ENCODE measurements at regions not wholly inside any gene's neighbourhood (a gene's known extent, or its start where the extent isn't known, plus 50 kb on each side); places are given as distances from the start of the nearest gene placed in this dataset.

DNA sequence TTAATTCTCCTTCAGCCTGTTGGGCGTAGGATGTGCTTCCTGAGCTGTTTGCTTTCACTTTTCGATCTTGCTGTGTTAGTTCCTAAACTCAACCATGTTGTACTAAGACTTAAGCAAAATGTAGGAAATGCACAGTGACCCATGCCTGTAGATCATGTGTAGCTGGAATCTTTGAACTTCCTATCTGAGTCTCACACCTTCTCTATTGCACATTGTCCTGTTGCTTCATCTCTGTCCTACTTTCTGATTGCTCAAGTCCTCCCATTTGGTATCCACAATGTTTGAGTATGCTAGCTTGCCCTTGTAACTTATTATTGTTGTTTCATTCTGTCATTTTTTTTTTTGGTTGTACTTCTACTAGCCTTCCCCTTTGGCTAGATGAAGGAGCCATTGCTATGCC is 239.6 kb downstream of the PPP1R2C start:
- no peak overlapping the region for H3K4me3 ChIP-seq
- no peaks in the 10 kb centered on the region for H3K36me3 ChIP-seq (ENCODE audit: low read depth, missing control alignments)
- no peak for DNase-seq
- intact Hi-C loops (cut with DNase I; ENCODE audit: low total_unique reads) = no loop called here
- H3K27me3 ChIP-seq = no peaks in the 10 kb centered on the region
- 78 to 87% methylated on average over 2 of the region's 2 CpGs for WGBS, 2 donors
- H3K27ac ChIP-seq = no peak overlapping the region
- H3K9me3 ChIP-seq = no peaks in the 10 kb centered on the region
- H3K4me1 ChIP-seq = no peaks in the 10 kb centered on the region
- no peak for TF ChIP-seq POLR2A (IDR thresholded peaks at IDR 0.05)
- TF ChIP-seq, protein P1, sequence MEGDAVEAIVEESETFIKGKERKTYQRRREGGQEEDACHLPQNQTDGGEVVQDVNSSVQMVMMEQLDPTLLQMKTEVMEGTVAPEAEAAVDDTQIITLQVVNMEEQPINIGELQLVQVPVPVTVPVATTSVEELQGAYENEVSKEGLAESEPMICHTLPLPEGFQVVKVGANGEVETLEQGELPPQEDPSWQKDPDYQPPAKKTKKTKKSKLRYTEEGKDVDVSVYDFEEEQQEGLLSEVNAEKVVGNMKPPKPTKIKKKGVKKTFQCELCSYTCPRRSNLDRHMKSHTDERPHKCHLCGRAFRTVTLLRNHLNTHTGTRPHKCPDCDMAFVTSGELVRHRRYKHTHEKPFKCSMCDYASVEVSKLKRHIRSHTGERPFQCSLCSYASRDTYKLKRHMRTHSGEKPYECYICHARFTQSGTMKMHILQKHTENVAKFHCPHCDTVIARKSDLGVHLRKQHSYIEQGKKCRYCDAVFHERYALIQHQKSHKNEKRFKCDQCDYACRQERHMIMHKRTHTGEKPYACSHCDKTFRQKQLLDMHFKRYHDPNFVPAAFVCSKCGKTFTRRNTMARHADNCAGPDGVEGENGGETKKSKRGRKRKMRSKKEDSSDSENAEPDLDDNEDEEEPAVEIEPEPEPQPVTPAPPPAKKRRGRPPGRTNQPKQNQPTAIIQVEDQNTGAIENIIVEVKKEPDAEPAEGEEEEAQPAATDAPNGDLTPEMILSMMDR (IDR thresholded peaks at IDR 0.05) = no peak

DNA sequence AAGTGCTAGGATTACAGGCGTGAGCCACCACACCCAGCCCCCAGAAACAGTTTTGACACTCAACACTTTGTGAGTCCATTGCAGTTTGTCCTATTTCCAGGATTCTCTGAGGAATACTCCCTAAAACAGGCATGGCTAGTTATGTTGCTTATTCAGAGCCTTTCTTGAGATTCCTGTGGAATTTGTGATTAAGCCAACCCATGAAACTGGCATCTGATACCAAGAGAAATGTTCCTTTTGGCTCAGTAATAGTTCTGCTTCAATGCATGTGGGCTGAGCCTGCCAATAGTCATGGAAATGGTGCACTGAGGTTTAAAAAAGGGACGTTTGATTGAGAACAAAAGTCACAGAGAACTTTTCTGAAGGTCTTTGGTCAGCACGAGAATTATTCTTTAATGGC is 241.7 kb downstream of the PPP1R2C start:
- Histone ChIP-seq H3K27ac (no peak overlapping the region), H3K4me3 (no peak overlapping the region), H3K27me3 (no peaks in the 10 kb centered on the region), H3K36me3 (ENCODE audit: low read depth, missing control alignments) (no peaks in the 10 kb centered on the region), H3K4me1 (no peaks in the 10 kb centered on the region), H3K9me3 (no peaks in the 10 kb centered on the region)
- WGBS, 2 donors = 85 to 94% methylated on average over 2 to 3 of the region's 3 CpGs
- DNase-seq = no peak
- intact Hi-C loops (cut with DNase I; ENCODE audit: low total_unique reads) = no loop called here
- TF ChIP-seq POLR2A (IDR thresholded peaks at IDR 0.05) = no peak
- TF ChIP-seq, protein P1 (IDR thresholded peaks at IDR 0.05) = no peak

DNA sequence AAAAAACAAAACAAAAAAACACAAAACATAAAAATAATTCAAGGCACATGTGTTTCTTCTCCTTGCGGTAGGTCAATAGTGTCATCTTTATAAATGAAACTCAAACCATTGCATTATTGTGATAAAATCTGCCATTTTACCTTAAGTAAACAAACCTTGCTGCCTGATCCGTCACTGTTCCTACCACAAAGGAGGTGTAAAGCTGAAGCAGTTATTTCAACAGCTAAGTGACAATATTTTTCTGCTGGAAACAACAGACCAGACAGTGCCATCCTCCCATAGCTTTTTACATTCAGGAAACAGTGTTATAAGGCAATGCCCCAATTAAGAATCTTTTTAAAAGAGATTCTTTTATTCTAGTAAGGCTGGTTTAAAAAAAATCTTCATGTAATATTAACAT is 242.7 kb downstream of the PPP1R2C start:
- 85 to 96% methylated on average over 2 of the region's 2 CpGs for WGBS, 2 donors
- Histone ChIP-seq H3K4me1 (no peaks in the 10 kb centered on the region), H3K4me3 (no peak overlapping the region), H3K36me3 (ENCODE audit: low read depth, missing control alignments) (no peaks in the 10 kb centered on the region), H3K27ac (no peak overlapping the region), H3K9me3 (no peaks in the 10 kb centered on the region), H3K27me3 (no peaks in the 10 kb centered on the region)
- TF ChIP-seq, protein P1 (IDR thresholded peaks at IDR 0.05) = no peak
- no peak for TF ChIP-seq POLR2A (IDR thresholded peaks at IDR 0.05)
- DNase-seq = no peak
- intact Hi-C loops (cut with DNase I; ENCODE audit: low total_unique reads) = no loop called here

DNA sequence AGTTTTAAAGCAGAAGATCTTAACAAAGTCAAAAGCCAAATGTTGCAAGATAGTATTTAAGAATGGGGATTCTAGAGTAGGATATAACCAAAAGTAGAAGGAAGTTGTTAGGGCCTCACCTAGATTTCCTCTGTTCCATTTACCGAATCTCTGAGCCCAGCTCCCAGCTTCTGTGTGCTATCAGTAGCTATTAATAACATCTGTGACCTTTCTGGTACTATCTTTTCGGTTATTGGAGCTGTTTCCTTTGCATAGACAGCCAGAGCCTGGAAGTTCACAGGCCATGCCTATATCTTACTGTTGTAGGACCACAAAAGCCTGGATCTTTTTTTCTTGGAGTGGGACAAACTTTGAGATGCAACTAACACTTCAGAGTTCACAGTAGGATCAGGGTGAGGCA is 244.2 kb downstream of the PPP1R2C start:
- intact Hi-C loops (cut with DNase I; ENCODE audit: low total_unique reads) = no loop called here
- Histone ChIP-seq H3K27ac (no peak overlapping the region), H3K4me1 (no peaks in the 10 kb centered on the region), H3K9me3 (no peaks in the 10 kb centered on the region), H3K4me3 (no peak overlapping the region), H3K36me3 (ENCODE audit: low read depth, missing control alignments) (no peaks in the 10 kb centered on the region), H3K27me3 (no peaks in the 10 kb centered on the region)
- WGBS, 2 donors = 59 to 91% methylated on average over 2 of the region's 2 CpGs
- TF ChIP-seq POLR2A (IDR thresholded peaks at IDR 0.05) = no peak
- TF ChIP-seq, protein P1 (IDR thresholded peaks at IDR 0.05) = no peak
- DNase-seq = no peak

DNA sequence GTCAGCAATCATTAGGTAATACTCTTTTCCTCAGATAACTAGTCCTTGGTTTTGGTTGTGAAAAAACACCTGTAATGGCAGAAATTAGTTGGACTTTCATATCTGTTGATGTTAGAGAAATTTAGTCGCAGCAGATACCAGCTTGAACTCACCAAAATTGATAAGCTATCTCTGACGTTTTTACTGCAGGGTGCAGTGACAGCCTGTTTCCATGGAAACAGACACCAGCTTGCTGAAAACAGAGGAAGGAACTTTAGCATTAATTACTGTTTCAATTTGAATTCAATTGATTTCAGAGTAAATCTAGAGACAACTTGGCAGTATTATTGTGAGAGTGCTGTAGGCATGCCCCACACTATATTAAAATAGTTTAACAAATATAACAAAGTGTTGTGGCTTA is 246.5 kb downstream of the PPP1R2C start:
- no peaks in the 10 kb centered on the region for H3K27me3 ChIP-seq
- DNase-seq = no peak
- H3K4me3 ChIP-seq = no peak overlapping the region
- WGBS, 2 donors = 37 to 47% methylated on average over 2 of the region's 2 CpGs
- H3K4me1 ChIP-seq = no peaks in the 10 kb centered on the region
- no peak overlapping the region for H3K27ac ChIP-seq
- TF ChIP-seq, protein P1 (IDR thresholded peaks at IDR 0.05) = no peak
- TF ChIP-seq POLR2A (IDR thresholded peaks at IDR 0.05) = no peak
- intact Hi-C loops (cut with DNase I; ENCODE audit: low total_unique reads) = no loop called here
- H3K36me3 ChIP-seq (ENCODE audit: low read depth, missing control alignments) = no peaks in the 10 kb centered on the region
- H3K9me3 ChIP-seq = no peaks in the 10 kb centered on the region
